HCT116 (cell line): ENCODE measurements at regions not wholly inside any gene's neighbourhood (a gene's known extent, or its start where the extent isn't known, plus 50 kb on each side); places are given as distances from the start of the nearest gene placed in this dataset.

ENCODE experiments used
- ATAC-seq: fragments of 200-7000 bp; cut with Tn5 transposase; 2 replicates; pipeline ENCODE4 v1.9.1; 2020; ENCODE audit warnings: mild to moderate bottlenecking, moderate library complexity
- BruUV-seq: library from RNA; stranded (reverse); fragments of 400-500 nt; replicated peaks from 2 replicates; lab custom pipeline; 2021; lab: Mats Ljungman, UMichigan
- CTCF ChIA-PET: fragments of 300-600 bp; sonication (Branson Sonifier 250); formaldehyde crosslinking; loops from one replicate; lab custom pipeline; 2021; ENCODE audit warnings: antibody characterized with exemption; lab: Charles Lee
- POLR2A ChIA-PET: fragments of 300-600, 350-600 bp; sonication (Branson Sonifier 250); formaldehyde crosslinking; loops from one replicate; lab custom pipeline; 2021; ENCODE audit warnings: antibody characterized with exemption; lab: Charles Lee
- RAD21 ChIA-PET, 2 experiments: fragments of 300-600 bp; sonication (Branson Sonifier 250); formaldehyde crosslinking; loops; one replicate each; lab custom pipeline; 2023; ENCODE audit warnings: low total read pairs in 2 of 2; ENCODE audit not compliant: uncharacterized antibody in 2 of 2, unreplicated experiment in 2 of 2, low non-redundant PET in 1 of 2; lab: Charles Lee
- DNase-seq: peaks from one replicate; pipeline ENCODE4 v3.0.0-alpha.2; 2010; ENCODE audit warnings: low read depth, low spot score
- H2AFZ ChIP-seq: fragments of 200-600 bp; shearing (Covaris generic), sonication (generic); 2 replicates; pipeline ENCODE4 v1.6.1; 2017; ENCODE audit warnings: low read depth, mixed run types, mixed read lengths, antibody characterized with exemption, low read length; ENCODE audit not compliant: poor library complexity, severe bottlenecking
- H3K27ac ChIP-seq: 2 replicates; pipeline ENCODE4 v1.5.1; 2012; ENCODE audit warnings: low read depth, low read length
- H3K27me3 ChIP-seq: fragments of 200-600 bp; sonication (generic); 2 replicates; pipeline ENCODE4 v1.6.1; 2016; ENCODE audit warnings: mixed run types, low read length, mixed read lengths; ENCODE audit not compliant: insufficient read depth
- H3K36me3 ChIP-seq, 2 experiments: fragments of 200-500 bp in 1 of 2; fragments of 200-600 bp in 1 of 2; sonication (Bioruptor generic) in 1 of 2; sonication (generic) in 1 of 2; 2 replicates each; pipeline versions ENCODE4 v1.5.1 to v1.6.1; 2014 to 2016; ENCODE audit warnings: low read length in 2 of 2, inconsistent platforms in 1 of 2, mixed read lengths in 1 of 2, mixed run types in 1 of 2; ENCODE audit not compliant: insufficient read depth in 2 of 2, control insufficient read depth in 1 of 2
- H3K4me1 ChIP-seq, 2 experiments: fragments of 200-600 bp in 1 of 2; sonication (generic) in 1 of 2; 2 replicates each; pipeline versions ENCODE4 v1.5.1 to v1.6.1; 2012 to 2017; ENCODE audit warnings: low read length in 2 of 2, inconsistent platforms in 1 of 2, mild to moderate bottlenecking in 1 of 2, mixed read lengths in 1 of 2, mixed run types in 1 of 2, moderate library complexity in 1 of 2; ENCODE audit not compliant: insufficient read depth in 2 of 2, control insufficient read depth in 1 of 2
- H3K4me2 ChIP-seq: fragments of 200-600 bp; sonication (generic); 2 replicates; pipeline ENCODE4 v1.6.1; 2017; ENCODE audit warnings: mixed run types, low read length, mixed read lengths
- H3K4me3 ChIP-seq, 2 experiments: fragments of 200-600 bp in 1 of 2; sonication (generic) in 1 of 2; replicated peaks in 1 of 2; 2 replicates each; pipeline ENCODE4 v1.5.1; 2011 to 2016; ENCODE audit warnings: low read length in 2 of 2, control low read depth in 1 of 2, low read depth in 1 of 2, mild to moderate bottlenecking in 1 of 2, mixed read lengths in 1 of 2, mixed run types in 1 of 2
- H3K79me2 ChIP-seq: fragments of 200-600 bp; sonication (generic); 2 replicates; pipeline ENCODE4 v1.6.1; 2017; ENCODE audit warnings: mild to moderate bottlenecking, mixed run types, low read length, moderate library complexity, mixed read lengths; ENCODE audit not compliant: insufficient read depth
- H3K9ac ChIP-seq: fragments of 200-600 bp; sonication (generic); 2 replicates; pipeline ENCODE4 v1.6.1; 2016; ENCODE audit warnings: low read length, mixed read lengths
- H3K9me2 ChIP-seq: fragments of 200-600 bp; sonication (generic), shearing (Covaris generic); 2 replicates; pipeline ENCODE4 v1.6.1; 2017; ENCODE audit warnings: mixed run types, mild to moderate bottlenecking, moderate library complexity; ENCODE audit not compliant: insufficient read depth
- H3K9me3 ChIP-seq, 2 experiments: fragments of 200-500 bp in 1 of 2; fragments of 200-600 bp in 1 of 2; sonication (Bioruptor generic) in 1 of 2; sonication (generic) in 1 of 2; 2 replicates each; pipeline ENCODE4 v1.6.1; 2014 to 2017; ENCODE audit warnings: low read length in 2 of 2, mixed read lengths in 2 of 2, inconsistent platforms in 1 of 2, low read depth in 1 of 2, mild to moderate bottlenecking in 1 of 2, mixed run types in 1 of 2, moderate library complexity in 1 of 2; ENCODE audit not compliant: control insufficient read depth in 1 of 2, insufficient read depth in 1 of 2
- H4K20me1 ChIP-seq: fragments of 200-600 bp; sonication (generic), shearing (Covaris generic); 2 replicates; pipeline ENCODE4 v1.6.1; 2017; ENCODE audit warnings: mixed run types, mild to moderate bottlenecking, moderate library complexity; ENCODE audit not compliant: insufficient read depth
- CEBPB ChIP-seq: IDR thresholded peaks from 2 replicates; pipeline ENCODE4 v1.6.1; 2012; ENCODE audit warnings: low read depth
- EGR1 ChIP-seq: IDR thresholded peaks from 2 replicates; pipeline ENCODE4 v1.6.1; 2012; ENCODE audit warnings: low read depth
- EZH2 ChIP-seq: fragments of 200-600 bp; sonication (generic); IDR thresholded peaks from 2 replicates; pipeline ENCODE4 v1.6.1; 2017; ENCODE audit warnings: antibody characterized with exemption, mixed run types
- JUND ChIP-seq: IDR thresholded peaks from 2 replicates; pipeline ENCODE4 v1.6.1; 2012
- POLR2A ChIP-seq: IDR thresholded peaks from 2 replicates; pipeline ENCODE4 v1.7.0; 2011; ENCODE audit warnings: borderline replicate concordance; ENCODE audit not compliant: insufficient read depth, insufficient read length; ENCODE audit errors: extremely low read depth
- RAD21 ChIP-seq: IDR thresholded peaks from 2 replicates; pipeline ENCODE4 v1.6.1; 2012; ENCODE audit warnings: low read depth, mild to moderate bottlenecking
- REST ChIP-seq: IDR thresholded peaks from 2 replicates; pipeline ENCODE4 v1.6.1; 2012; ENCODE audit warnings: low read depth
- SIN3A ChIP-seq: IDR thresholded peaks from 2 replicates; pipeline ENCODE4 v1.6.1; 2012; ENCODE audit warnings: low read depth
- SRF ChIP-seq: IDR thresholded peaks from 2 replicates; pipeline ENCODE4 v1.6.1; 2012; ENCODE audit warnings: low read depth
- YY1 ChIP-seq: IDR thresholded peaks from 2 replicates; pipeline ENCODE4 v1.6.1; 2011; ENCODE audit warnings: low read length, low read depth, moderate library complexity, mild to moderate bottlenecking; ENCODE audit not compliant: insufficient replicate concordance; ENCODE audit errors: extremely low read depth
- ZBTB33 ChIP-seq: IDR thresholded peaks from 2 replicates; pipeline ENCODE4 v1.6.1; 2011; ENCODE audit warnings: mild to moderate bottlenecking, low read length, moderate library complexity; ENCODE audit not compliant: insufficient replicate concordance; ENCODE audit errors: extremely low read depth
- ZFX ChIP-seq: fragments of 450-650 bp; IDR thresholded peaks from 2 replicates; pipeline ENCODE4 v1.6.1; 2017
- intact Hi-C: fragments of 100-400 bp; cut with micrococcal nuclease; formaldehyde crosslinking; loops from 2 replicates; pipeline ENCODE4 v1.10.0; 2022
- TF ChIP-seq, protein P1 (sequence below), 3 experiments: fragments of 200-600 bp in 1 of 3; sonication (generic) in 1 of 3; IDR thresholded peaks in 2 of 3; conservative IDR thresholded peaks in 1 of 3; 2 replicates each; pipeline ENCODE4 v1.5.1; 2012 to 2017; ENCODE audit warnings: low read depth in 2 of 3, low read length in 2 of 3, antibody characterized with exemption in 1 of 3, borderline replicate concordance in 1 of 3, control low read depth in 1 of 3, mild to moderate bottlenecking in 1 of 3, mixed read lengths in 1 of 3, mixed run types in 1 of 3, moderate library complexity in 1 of 3; ENCODE audit not compliant: insufficient read depth in 1 of 3
- TF ChIP-seq, protein P2 (sequence below): IDR thresholded peaks from 2 replicates; pipeline ENCODE4 v1.6.1; 2012

GRCh38 chr6:153976921-153977693, 61.9 kb upstream of the OPRM1 start:
- no peaks in the 10 kb centered on the region for H3K79me2 ChIP-seq
- RAD21 ChIA-PET = no interaction called here
- H3K9me3 ChIP-seq = no peaks in the 10 kb centered on the region
- H3K4me2 ChIP-seq = no peak overlapping the region
- peaks cover 17% of the 10 kb centered on the region; the same call in 1 of the 2 replicates for H3K27me3 ChIP-seq
- H3K4me1 ChIP-seq = no peaks in the 10 kb centered on the region
- no peak overlapping the region for H3K4me3 ChIP-seq
- ATAC-seq = peak; percentile 69
- intact Hi-C loops = no loop called here
- no peaks in the 10 kb centered on the region for H4K20me1 ChIP-seq
- no peak for TF ChIP-seq RAD21
- TF ChIP-seq SIN3A = no peak
- no peak for TF ChIP-seq POLR2A
- TF ChIP-seq, protein P1, sequence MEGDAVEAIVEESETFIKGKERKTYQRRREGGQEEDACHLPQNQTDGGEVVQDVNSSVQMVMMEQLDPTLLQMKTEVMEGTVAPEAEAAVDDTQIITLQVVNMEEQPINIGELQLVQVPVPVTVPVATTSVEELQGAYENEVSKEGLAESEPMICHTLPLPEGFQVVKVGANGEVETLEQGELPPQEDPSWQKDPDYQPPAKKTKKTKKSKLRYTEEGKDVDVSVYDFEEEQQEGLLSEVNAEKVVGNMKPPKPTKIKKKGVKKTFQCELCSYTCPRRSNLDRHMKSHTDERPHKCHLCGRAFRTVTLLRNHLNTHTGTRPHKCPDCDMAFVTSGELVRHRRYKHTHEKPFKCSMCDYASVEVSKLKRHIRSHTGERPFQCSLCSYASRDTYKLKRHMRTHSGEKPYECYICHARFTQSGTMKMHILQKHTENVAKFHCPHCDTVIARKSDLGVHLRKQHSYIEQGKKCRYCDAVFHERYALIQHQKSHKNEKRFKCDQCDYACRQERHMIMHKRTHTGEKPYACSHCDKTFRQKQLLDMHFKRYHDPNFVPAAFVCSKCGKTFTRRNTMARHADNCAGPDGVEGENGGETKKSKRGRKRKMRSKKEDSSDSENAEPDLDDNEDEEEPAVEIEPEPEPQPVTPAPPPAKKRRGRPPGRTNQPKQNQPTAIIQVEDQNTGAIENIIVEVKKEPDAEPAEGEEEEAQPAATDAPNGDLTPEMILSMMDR (IDR thresholded peaks at IDR 0.05 in 2 of 3, conservative IDR thresholded peaks at IDR 0.05 in 1 of 3; ENCODE audit: borderline replicate concordance in 1 of 3, insufficient read depth in 1 of 3, low read depth in 2 of 3, low read length in 2 of 3) = no peak
- no peak for TF ChIP-seq EZH2
- TF ChIP-seq ZFX = no peak
- TF ChIP-seq, protein P2, sequence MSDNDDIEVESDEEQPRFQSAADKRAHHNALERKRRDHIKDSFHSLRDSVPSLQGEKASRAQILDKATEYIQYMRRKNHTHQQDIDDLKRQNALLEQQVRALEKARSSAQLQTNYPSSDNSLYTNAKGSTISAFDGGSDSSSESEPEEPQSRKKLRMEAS = no peak
- TF ChIP-seq EGR1 = no peak
- no peak for TF ChIP-seq SRF
- TF ChIP-seq YY1 = no peak
- no peak for TF ChIP-seq JUND
- no peak for TF ChIP-seq ZBTB33
- TF ChIP-seq REST = no peak
- no peak for TF ChIP-seq CEBPB
- no peak overlapping the region for H3K9ac ChIP-seq
- H3K27ac ChIP-seq = no peak overlapping the region
- BruUV-seq = no TSS peak
- no peak overlapping the region for H2AFZ ChIP-seq
- POLR2A ChIA-PET = no interaction called here
- H3K9me2 ChIP-seq = no peaks in the 10 kb centered on the region
- CTCF ChIA-PET = no interaction called here
- H3K36me3 ChIP-seq = no peaks in the 10 kb centered on the region
- no peak for DNase-seq
